ENCODE measurements at regions not wholly inside any gene's neighbourhood (a gene's known extent, or its start where the extent isn't known, plus 50 kb on each side); places are given as distances from the start of the nearest gene placed in this dataset.

GRCh38 chr2:57733956-57734355, 312.6 kb upstream of the VRK2 start:
- no peak for DNase-seq

DNA sequence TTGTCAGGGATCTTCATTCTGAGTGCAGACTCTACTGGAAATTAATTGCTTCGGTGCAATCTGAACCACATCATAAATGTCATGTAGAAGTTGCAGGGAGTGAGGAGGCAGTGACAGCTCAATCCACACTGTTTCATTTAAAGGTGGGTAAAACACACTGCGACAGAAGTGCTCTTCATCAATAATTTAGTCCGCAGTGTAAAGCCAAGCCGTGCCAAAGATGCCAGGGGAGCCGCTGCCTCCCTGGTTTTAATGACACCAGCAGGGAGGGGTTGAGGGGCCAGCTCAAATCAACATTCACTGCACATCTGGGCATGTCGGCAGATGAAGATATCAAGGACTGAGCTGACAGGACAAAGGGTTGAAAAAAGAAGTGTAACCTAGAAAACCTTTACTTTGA, 305.7 kb upstream of the VRK2 start:
- DNase-seq, result no peak

DNA sequence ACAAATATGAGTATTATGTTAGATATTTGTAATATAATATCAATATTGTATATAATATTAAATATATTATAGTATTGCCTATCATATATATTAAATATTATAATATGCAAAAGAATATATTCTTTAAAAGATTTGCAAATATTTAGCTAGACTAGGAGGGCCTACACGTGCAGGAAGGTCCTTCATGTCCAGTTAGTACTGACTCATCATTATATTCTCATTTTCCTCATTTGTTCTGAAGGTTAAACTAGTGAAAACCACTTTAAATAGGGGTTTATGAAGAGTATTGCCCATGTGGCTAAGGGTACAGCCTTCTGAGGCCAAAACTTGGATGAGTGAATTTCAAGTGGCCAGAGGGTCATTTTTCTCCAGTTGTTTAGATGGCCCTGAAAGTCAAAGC, 293.0 kb upstream of the VRK2 start:
- no peak for DNase-seq

DNA sequence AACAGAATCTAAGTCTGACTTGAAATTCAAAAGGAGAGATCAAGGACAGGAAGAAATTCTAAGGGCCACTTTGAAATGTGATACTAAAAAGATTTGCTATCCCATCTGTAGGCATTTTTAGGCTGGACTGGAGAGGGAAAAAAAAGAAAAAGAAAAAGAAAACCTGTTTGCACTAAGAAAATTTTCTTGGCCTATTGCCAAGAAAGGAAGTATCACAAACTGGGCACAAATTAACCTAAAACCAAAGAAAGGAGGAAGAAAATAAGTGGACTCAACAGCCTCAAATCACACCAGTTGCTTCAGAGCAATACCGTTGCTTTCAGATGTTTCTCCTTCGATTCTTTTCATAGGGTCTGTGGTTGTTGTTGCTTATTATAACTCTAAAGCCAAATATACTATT, 287.9 kb upstream of the VRK2 start:
- DNase-seq, result no peak

DNA sequence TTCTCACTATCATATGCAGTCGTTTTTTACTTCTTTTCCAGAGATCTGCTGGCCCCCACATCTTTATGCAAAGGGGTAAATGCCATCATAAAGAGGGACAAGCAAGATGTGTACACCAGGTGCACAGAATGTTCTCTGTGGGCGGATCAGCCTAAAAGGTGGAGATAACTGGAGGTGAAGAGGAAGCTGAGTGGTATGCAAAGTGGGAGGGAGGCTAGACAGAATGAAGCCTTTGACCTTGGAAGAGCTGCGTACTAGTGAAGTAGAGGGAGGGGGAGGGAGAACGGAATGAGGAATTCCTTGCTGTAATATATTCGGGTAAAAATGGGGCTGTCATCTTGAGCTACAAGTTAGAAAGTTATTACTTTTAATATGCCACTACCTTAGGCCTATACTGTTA, 287.5 kb upstream of the VRK2 start:
- DNase-seq, result no peak

DNA sequence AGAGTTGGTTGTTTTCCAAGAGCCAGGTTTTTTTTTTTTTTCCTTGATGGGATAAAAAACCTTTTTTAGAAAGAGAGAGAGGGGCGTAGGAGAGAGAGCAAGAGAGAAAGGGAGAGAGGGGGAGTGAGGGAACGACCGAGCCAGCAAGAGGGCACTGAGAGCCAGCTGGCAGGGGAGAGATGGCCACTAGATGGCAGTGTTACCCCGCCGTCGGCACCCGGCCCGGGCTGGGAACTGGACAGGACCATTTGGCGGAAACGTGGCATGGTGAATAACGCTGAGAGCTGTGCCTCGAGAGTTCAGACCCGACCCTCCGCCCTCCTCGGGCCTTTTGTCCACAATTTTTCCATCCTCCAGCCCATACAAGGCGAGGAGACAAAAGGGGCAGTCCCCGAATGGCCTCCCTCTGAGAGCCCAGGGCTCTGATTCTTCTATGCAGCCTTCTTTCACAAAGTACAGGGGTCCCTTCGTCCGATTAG, 286.7 kb upstream of the VRK2 start:
- peak; percentile 63 for DNase-seq

DNA sequence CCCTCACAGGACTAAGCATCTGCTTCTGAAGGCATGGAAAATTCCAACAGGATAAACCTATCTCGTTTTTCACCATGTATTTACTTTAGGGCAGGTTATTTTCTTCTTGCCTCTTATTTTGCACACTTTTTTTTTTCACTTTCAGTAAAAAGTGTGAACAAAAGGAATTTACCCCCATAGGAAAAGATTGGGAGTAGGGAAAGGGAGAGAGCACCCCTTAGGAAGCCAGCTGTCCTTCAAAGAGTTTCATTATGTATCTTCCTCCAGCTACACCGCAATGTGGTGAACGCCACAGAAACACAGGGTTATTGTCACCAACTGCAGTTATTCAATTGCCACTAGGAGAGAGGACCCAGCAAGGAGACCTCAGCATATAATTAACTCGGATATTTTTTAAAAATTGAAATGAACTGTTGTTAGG, 286.2 kb upstream of the VRK2 start:
- no peak for DNase-seq

DNA sequence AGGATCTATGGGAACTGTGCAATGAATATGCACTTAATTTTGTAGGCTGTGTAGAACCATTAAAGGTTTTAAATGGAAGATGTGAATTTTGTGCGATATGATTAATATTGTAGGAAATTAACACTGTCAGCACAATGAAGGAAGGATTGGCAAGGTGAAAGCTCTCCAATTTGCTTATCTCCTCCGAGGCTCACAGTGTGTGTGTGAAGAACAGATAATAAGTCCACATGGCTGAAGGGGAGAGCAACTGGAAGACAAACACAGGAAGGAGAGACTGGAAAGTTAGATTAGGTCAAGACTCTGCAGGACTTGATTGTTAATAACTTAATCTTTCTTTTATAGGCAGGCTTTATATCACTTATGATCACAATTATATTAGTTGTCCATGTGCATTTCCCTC, 269.7 kb upstream of the VRK2 start:
- no peak for DNase-seq

- DNase-seq, result no peak
These were observed 264.0 kb upstream of the VRK2 start for GRCh38 chr2:57782587-57782986.

- no peak for DNase-seq
These were observed 253.3 kb upstream of the VRK2 start for GRCh38 chr2:57793310-57793709.

GRCh38 chr2:57796527-57796926, 250.1 kb upstream of the VRK2 start:
- DNase-seq, result no peak

DNA sequence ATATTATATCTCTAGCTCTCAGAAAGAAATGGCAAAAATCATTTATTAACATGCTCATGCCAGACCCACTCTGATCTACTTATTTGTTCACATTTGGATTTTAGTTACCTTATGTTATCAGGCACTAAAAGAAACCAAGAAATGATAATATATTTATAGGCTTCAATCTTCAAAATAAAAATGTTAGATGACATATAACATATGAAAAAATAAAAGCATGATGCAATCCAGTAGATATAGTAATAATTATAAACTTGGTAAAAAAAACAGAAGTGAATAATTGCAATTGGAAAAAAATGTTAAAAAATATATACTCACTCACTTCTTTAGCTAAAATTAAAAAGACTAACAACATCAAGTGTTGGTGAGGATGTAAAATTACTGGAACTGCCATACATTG, 248.3 kb upstream of the VRK2 start:
- no peak for DNase-seq

DNA sequence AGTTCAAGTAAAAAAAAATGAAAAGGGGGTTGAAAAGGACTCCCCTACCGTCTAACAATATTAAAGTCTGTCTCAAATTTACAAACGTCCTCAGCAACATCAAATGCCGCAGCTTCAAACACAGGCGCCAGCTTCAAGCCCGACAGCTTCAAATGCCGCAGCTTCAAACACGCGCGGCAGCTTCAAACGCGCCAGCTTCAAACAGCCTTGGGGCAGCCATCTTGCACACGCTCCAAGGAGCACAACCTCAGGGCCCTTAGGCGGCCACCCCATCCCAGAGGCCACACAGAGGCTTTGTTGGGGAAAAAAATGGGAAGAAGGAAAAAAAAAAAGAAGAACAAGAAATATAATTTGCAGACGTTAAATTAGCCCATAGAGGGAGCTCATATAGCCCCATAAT, 244.4 kb upstream of the VRK2 start:
- no peak for DNase-seq

DNA sequence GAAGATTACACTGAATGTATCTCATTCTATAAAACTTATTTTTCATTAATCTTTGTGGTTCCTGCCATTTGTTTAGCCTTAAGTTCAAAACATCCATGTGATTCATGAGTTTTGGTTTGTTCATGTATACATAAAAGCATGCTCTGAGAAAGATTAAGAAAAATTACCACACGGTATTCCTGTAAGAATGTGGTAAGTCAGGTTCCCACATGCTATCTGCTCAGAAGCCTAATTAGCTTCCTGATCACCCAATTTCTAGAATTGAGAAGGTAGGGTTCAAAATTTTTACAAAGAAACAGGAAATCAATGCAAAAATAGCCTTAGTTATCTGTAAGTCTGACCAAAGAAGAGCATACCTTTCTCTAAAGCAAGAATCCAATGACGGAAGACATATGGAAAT, 241.6 kb upstream of the VRK2 start:
- DNase-seq, result no peak

DNA sequence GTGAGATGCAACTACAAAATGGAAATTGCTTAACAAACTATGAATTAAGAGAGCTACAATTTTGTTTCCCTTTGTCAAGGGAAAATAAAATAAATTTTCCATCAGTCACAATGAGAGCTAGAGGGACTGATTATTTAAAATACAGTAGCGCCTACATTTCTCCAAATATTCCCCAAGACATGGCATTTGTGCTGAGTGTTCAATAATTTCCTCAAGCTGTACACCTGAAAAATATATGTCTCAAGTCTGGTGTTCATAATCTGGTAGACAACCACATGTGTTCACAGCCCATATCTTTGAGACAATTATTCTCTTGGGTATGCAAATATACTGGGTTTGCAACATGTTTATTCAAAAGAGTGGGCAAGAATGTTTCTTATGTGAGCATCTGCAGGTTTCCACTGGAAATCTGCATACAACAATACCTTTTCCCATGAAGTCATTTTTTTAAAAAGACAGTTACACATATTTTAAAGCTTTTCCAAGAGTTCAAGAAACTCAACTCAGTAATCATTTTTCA, 240.1 kb upstream of the VRK2 start:
- no peak for DNase-seq

DNA sequence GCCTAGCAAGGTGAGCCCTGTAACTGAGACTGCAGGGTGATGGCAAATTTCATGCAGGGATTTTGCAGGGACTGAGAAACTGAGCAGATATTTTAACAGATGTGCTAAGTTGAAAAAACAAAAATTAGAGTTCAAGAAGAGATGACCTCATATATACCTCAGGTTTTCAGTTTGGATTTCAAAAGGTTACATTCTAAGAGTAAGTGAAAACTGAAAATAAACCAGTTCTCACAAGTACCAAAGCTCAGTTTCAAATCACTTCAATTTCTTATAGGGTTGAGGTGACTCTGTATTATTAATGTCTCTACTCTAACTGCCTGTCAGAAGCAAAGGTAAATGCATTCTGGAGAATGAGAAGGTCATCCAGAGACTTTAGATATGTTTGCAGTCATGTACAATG, 237.4 kb upstream of the VRK2 start:
- DNase-seq, result no peak

DNA sequence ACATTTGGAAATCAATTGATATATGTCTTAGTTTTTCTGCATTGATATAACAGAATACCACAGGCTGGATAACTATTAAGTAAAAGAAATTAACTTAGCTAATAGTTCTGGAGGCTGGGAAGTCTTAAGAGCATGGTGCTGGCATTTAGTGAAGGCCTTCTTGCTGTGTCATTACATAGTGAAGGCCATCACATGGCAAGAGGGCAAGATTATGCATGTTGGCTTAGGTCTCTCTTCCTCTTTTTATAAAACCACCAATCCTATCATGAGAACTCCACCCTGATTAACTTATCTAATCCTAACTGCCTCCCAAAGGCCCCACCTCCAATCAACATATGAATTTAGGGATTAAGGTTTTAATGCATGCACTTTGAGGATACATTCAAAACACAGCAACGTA, 225.5 kb upstream of the VRK2 start:
- no peak for DNase-seq

DNA sequence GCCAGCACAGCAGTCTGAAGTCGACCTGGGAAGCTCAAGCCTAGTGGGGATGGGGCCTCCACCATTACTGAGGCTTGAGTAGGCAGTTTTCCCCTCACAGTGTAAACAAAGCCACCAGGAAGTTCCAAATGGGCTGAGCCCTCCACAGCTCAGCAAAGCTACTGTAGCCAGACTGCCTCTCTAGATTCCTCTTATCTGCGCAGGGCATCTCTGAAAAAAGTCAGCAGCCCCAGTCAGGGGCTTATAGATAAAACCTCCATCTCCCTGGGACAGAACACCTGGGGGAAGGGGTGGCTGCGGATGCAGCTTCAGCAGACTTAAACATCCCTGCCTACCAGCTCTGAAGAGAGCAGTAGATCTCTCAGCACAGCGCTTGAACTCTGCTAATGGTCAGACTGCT, 218.4 kb upstream of the VRK2 start:
- no peak for DNase-seq

- DNase-seq, result no peak
These were observed 211.9 kb upstream of the VRK2 start for GRCh38 chr2:57834666-57835065.

DNA sequence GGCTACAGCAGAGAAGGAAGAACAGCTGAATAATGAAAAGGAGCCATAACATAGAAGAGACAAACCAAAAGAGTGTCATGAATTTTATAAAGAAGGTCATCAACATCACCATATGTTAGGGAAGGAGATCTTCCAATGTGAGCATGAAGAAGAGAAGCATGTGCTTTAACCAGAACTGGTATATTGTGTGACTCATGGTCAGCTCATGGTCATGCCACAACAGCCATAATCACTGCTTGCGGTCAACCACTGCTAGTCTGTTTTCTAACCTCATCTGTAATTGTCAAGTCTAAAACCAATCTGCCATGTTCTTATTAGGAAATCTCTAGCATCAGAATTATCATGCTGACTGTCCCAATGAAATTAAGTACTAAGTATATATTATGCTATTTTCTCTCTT, 204.1 kb upstream of the VRK2 start:
- no peak for DNase-seq

DNA sequence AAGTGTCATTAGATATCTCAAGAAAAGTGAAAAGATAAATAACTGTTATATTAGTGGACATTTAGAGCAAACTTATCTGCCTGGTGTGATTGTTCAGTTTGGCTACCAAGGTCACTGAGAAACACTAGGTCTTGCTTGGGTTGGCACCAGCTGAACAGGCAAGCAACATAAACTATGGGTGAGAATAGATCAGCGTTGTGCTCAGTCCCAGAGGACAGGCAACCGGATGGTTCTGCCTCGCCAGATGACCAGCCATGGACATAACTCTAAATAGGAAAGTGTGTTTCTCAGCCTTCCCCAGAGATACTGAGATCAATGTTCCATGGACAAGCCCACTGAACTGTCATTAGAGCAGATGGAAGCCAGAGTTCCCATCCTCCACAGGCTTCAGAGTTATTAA, 203.4 kb upstream of the VRK2 start:
- no peak for DNase-seq

GRCh38 chr2:57848723-57849122, 197.9 kb upstream of the VRK2 start:
- DNase-seq, result no peak

- DNase-seq, result no peak
These were observed 196.8 kb upstream of the VRK2 start for GRCh38 chr2:57849843-57850242.

- DNase-seq, result no peak
These were observed 196.0 kb upstream of the VRK2 start for GRCh38 chr2:57850415-57851130.

GRCh38 chr2:57855212-57855611, 191.4 kb upstream of the VRK2 start:
- DNase-seq, result no peak
